GM04504 (cell line): ENCODE measurements at regions not wholly inside any gene's neighbourhood (a gene's known extent, or its start where the extent isn't known, plus 50 kb on each side); places are given as distances from the start of the nearest gene placed in this dataset.

Experiments used
- DNase-seq: peaks from one replicate; pipeline ENCODE4 v3.0.0-alpha.2; 2012; ENCODE audit warnings: low read depth

DNA sequence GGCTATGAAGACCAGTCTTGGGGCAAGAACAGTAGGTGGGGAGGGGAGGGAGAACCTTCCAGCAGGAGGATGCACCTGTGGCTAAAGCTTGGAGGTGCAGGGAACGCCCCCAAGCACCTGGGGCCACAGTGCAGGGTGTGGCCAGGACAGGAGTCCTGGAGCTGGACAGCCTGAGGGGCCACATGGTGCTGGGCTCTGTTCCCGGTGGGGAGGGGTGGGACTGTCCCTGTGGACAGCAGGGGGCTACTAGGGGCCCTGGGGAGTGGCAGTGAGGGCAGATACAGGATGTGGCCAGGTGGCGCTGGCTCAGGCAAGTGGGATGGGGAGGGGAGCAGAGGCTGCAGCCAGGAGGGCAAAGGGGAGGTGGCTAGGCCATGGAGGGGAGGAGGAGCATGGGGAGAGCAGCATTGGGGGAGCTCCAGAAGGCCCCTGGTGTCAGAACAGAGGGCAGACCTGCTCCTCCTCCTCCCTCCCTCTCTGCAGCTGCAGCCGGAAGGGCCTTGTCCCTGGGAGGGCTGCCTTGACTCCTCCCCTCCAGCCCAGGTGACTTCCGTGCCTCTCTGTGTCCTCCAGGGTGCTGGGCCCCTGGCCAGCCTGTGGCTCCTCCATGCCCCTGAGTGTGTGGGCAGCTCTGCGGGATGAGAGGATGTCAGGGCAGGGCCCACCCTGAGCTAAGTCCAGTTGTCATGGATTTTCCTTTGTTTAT lies 68.4 kb upstream of the DLK1 start:
- DNase-seq: no peak

DNA sequence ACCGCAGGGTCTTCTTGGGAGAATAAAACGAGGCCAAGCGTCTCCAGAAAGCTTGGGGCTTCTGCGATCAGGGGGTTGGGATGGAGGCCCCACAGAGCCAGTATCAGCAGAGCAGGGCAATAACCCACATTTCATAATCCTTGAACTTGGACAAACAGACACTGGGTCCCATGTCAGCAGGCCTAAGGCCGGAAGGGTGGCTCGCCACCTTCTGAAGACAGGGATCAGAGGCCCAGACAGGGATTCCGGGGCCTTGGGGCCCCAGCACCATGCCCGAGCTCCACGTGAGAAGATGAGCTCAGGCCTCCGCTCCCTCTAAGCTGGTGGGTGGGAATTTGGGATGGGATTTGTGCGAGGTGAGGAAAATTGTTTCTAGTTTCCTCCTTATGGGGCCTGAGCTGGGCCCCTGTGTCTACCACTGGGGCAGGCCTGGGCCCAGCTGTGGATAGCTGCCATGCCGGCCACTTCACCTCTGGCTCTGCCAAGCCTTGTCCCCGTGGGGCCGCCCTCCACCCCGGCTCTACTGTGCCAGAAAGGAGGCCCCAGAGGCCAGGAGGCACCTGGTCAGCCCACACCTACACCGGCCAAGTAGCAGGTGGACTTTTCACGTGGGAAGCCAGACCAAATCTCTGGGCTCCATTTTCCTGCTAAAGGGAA lies 67.2 kb upstream of the DLK1 start:
- no peak for DNase-seq

- DNase-seq: no peak
These were observed 66.2 kb upstream of the DLK1 start for GRCh38 chr14:100660498-100660881.

GRCh38 chr14:100660882-100661635 lies 65.6 kb upstream of the DLK1 start:
- DNase-seq: no peak

GRCh38 chr14:100662879-100663760 lies 63.6 kb upstream of the DLK1 start:
- no peak for DNase-seq

GRCh38 chr14:100663761-100664052 lies 63.0 kb upstream of the DLK1 start:
- no peak for DNase-seq

DNA sequence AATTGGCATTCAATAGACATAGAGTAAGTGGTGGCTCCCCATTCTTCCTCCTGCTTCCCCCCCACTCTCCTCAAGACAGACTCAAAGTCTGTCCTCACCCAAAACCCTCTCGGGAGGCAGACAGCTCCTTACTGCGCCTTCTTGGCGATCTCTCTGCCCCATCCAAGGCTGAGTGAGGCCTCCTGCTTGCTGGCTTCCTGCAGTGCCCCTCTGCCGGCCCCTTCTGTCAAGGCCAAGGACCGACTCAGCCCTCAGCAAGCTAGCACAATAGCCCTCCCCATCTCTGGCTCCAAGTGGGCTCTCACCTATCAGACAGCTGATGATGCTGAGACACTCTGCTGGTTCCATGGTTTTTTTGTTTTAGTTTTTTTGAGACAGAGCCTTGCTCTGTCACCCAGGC lies 62.5 kb upstream of the DLK1 start:
- no peak for DNase-seq

DNA sequence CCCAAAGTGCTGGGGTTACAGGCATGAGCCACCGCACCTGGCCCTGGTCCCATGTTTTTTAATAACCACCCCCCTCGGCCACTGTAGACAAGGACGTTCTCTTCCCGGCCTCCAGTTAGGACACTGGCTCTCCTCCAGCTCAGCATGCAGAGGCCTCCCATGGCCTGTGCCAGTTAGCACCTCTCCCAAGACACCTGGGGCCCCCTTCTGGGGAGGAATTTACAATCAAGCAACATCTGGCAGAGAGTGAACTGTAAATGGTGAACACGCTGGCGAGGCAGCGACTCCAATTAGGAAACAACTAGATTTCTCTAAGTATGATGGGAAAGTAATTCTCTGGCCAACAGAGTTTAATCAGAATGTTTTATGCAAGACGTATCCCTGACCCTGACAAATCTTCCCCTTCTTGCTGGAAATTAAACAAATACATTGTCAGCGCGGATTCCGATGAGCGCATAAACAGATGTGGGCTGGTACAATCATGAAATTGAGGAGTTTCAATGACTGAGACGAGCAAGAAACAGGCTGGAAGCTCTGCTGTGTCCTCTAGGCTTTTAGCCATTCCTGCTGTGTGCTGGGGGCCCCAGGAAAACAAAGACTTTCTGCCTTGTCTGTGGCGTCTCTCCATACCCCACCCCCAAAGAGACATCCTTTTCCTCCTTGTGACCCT lies 61.7 kb upstream of the DLK1 start:
- DNase-seq: peak; percentile 31

- no peak for DNase-seq
These were observed 61.1 kb upstream of the DLK1 start for GRCh38 chr14:100665511-100666032.

DNA sequence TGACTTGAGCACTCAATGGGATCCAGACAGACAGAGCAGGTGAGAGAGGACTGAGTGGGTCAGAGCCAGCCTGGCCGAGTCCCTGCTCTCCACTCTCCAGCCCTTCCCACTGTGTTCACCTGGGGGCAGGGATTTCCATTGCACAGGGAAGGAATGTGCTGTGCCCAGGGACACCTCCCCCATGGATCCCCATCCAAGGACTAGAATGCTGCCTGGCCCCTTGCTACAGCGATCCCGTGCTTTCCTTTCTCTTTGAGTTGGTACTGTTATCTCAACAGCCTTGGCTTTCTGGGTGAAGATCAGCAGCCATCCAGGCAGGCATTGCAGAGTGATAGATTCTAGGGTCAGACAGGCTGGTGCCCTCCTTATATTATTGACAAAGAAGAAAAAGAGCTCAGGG lies 60.3 kb upstream of the DLK1 start:
- no peak for DNase-seq

- no peak for DNase-seq
These were observed 59.8 kb upstream of the DLK1 start for GRCh38 chr14:100666851-100667250.

GRCh38 chr14:100667656-100668055 lies 59.0 kb upstream of the DLK1 start:
- no peak for DNase-seq

DNA sequence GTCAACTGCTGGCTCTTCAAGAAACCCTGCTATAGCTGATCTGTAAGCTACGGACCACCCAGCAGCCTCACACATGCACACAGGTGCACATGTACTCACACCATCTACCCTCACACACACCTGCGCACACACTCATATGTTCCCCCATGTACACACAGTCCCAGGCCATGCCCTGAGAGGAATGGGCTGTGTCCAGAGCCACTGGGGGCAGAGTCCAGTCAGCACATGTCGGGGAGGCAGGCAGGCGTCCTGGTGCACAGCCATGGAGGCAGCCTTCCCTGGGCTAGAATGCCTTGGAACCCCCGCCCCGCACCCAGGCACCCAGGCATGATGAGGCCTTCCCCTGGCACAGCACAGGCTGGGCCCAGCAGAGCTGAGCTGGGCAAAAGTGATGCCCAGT lies 58.3 kb upstream of the DLK1 start:
- DNase-seq: no peak

GRCh38 chr14:100669011-100669412 lies 57.7 kb upstream of the DLK1 start:
- DNase-seq: no peak

DNA sequence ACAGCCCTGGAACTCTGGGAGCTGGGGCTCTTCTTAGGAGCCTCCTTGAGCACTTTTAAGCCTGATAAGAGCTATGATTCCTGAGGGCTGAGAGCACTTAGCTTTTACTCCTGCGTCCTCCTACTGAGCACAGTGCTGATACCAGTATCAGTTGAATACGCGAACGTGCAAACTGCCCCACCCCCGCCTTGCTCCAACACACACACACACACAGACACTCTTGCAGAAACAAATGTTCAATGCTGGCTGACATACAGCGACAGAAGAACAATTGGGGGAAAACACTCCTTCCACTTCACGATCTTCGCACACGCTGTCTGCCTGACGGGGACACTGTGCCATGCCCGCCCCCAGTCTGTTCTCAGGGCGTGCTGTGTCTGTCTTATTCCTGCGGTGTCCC lies 57.2 kb upstream of the DLK1 start:
- no peak for DNase-seq

DNA sequence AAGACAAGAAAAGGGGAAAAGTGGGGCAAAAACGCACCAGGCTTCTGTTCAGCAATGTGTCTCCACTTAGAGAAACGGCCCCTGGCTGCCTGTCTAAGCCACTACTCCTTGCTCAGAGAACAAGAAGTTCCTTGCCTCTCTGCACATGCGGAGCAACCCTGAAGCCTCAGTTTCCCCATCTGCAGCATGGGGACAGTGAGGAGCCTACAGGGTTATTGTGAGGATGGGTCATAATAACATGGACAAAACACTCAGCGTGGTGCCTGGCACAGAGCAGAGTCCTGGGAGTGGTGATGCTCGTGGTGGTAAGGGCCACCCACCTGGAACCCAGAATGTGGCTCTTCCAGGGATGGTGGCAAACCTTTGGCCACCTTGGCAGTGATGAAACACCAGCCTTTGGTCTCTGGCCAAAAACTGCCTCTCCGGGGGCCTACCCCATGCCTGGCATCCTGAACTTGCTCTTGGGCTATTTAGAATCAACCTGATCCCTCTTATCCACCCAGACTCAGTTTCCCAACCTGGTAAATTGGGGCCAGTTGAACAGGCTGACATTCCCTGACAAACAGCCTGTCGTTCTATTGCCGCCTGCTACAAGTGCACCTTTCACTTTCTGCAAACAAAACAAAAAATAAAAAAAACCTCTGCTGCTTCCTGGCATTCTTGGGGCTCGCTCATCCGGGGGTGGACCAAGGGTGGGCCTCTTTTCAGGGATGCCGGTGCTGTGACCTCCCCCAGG lies 56.5 kb upstream of the DLK1 start:
- no peak for DNase-seq

GRCh38 chr14:100670753-100671049 lies 56.0 kb upstream of the DLK1 start:
- no peak for DNase-seq

GRCh38 chr14:100671386-100671901 lies 55.2 kb upstream of the DLK1 start:
- no peak for DNase-seq

- DNase-seq: no peak
These were observed 54.8 kb upstream of the DLK1 start for GRCh38 chr14:100671906-100672305.

- DNase-seq: no peak
These were observed 53.4 kb upstream of the DLK1 start for GRCh38 chr14:100673085-100673806.
